ENCODE measurements at regions not wholly inside any gene's neighbourhood (a gene's known extent, or its start where the extent isn't known, plus 50 kb on each side); places are given as distances from the start of the nearest gene placed in this dataset.
"Not testable (repeated sequence)": the region's sequence is repeated elsewhere in the genome, so short reads cannot be mapped to it uniquely, and the experiment has no call there.

GRCh38 chr18:75714766-75715165 lies 287.3 kb upstream of the SMIM21 start:
- no peak for TF ChIP-seq CTCF (IDR thresholded peaks at IDR 0.05)
- ChIA-PET POLR2A (no interaction called here), CTCF (no interaction called here)
- intact Hi-C loops (cut with DNase I, micrococcal nuclease) = no loop called here
- no peak overlapping the region for H3K27ac ChIP-seq (ENCODE audit: low read depth in 1 of 2, low read length in 2 of 2)
- H3K36me3 ChIP-seq (ENCODE audit: insufficient read depth, low read length) = no peaks in the 10 kb centered on the region
- no peaks in the 10 kb centered on the region for H3K9me3 Mint-ChIP-seq
- H3K4me1 ChIP-seq (ENCODE audit: insufficient read depth, low read length) = no peaks in the 10 kb centered on the region
- ATAC-seq (ENCODE audit: poor library complexity) (no peak), DNase-seq (no peak)
- H3K36me3 Mint-ChIP-seq (ENCODE audit: low read depth) = no peaks in the 10 kb centered on the region
- no peaks in the 10 kb centered on the region for H3K4me1 Mint-ChIP-seq (ENCODE audit: low read depth)
- no peaks in the 10 kb centered on the region for H3K27me3 ChIP-seq (ENCODE audit: control insufficient read depth in 1 of 2, insufficient read depth in 2 of 2, low read length in 2 of 2)
- no peak overlapping the region for H3K27ac Mint-ChIP-seq
- H3K27me3 Mint-ChIP-seq = peaks cover 6% of the 10 kb centered on the region
- no peak overlapping the region for H3K4me3 Mint-ChIP-seq
- no peak overlapping the region for H3K4me3 ChIP-seq (ENCODE audit: low read length)
- H3K9me3 ChIP-seq (ENCODE audit: control insufficient read depth in 1 of 2, insufficient read depth in 1 of 2, low read length in 2 of 2) = peaks cover 0 to 8% of the 10 kb centered on the region in 2 experiments

GRCh38 chr18:75712124-75712867 lies 284.8 kb upstream of the SMIM21 start:
- H3K36me3 ChIP-seq (ENCODE audit: insufficient read depth, low read length); intact Hi-C loops (cut with DNase I, micrococcal nuclease); H3K9me3 ChIP-seq (ENCODE audit: control insufficient read depth in 1 of 2, insufficient read depth in 1 of 2, low read length in 2 of 2); CTCF ChIA-PET; H3K4me3 Mint-ChIP-seq; H3K4me1 ChIP-seq (ENCODE audit: insufficient read depth, low read length); H3K4me3 ChIP-seq (ENCODE audit: low read length); ATAC-seq (ENCODE audit: poor library complexity); POLR2A ChIA-PET; H3K4me1 Mint-ChIP-seq (ENCODE audit: low read depth); H3K27me3 Mint-ChIP-seq; H3K9me3 Mint-ChIP-seq; H3K27ac ChIP-seq (ENCODE audit: low read depth in 1 of 2, low read length in 2 of 2); DNase-seq; H3K27ac Mint-ChIP-seq; H3K36me3 Mint-ChIP-seq (ENCODE audit: low read depth); H3K27me3 ChIP-seq (ENCODE audit: control insufficient read depth in 1 of 2, insufficient read depth in 2 of 2, low read length in 2 of 2): not testable (repeated sequence)

DNA sequence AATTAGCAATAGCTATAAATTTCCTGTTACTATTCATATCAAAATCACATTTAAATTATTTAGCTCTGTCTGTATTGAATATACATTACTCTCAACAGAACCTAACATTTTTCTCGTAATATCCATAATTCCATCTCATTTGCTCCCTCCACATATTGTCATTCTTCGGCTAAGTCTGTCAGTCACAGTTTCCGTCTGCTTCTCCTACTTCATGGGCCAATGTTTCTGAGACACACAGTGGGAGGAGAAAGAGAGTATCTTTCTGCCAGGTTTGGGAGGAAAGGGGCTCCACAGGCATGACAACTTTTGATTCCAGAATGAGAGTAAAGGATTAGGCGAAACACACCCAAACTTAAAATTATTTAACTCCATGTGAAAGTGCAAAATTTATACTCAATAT lies 273.1 kb upstream of the SMIM21 start:
- Mint-ChIP-seq H3K27ac (no peak overlapping the region), H3K36me3 (ENCODE audit: low read depth) (no peaks in the 10 kb centered on the region), H3K4me3 (no peak overlapping the region), H3K9me3 (peaks cover 2% of the 10 kb centered on the region), H3K27me3 (no peaks in the 10 kb centered on the region), H3K4me1 (ENCODE audit: low read depth) (no peaks in the 10 kb centered on the region)
- Histone ChIP-seq H3K27ac (ENCODE audit: low read depth in 1 of 2, low read length in 2 of 2) (no peak overlapping the region), H3K4me1 (ENCODE audit: insufficient read depth, low read length) (no peaks in the 10 kb centered on the region), H3K36me3 (ENCODE audit: insufficient read depth, low read length) (no peaks in the 10 kb centered on the region), H3K27me3 (ENCODE audit: control insufficient read depth in 1 of 2, insufficient read depth in 2 of 2, low read length in 2 of 2) (no peaks in the 10 kb centered on the region), H3K9me3 (ENCODE audit: control insufficient read depth in 1 of 2, insufficient read depth in 1 of 2, low read length in 2 of 2) (peaks cover 0 to 6% of the 10 kb centered on the region in 2 experiments), H3K4me3 (ENCODE audit: low read length) (no peak overlapping the region)
- intact Hi-C loops (cut with DNase I, micrococcal nuclease) = no loop called here
- ATAC-seq (ENCODE audit: poor library complexity) = no peak
- POLR2A ChIA-PET = no interaction called here
- no peak for TF ChIP-seq CTCF (IDR thresholded peaks at IDR 0.05)
- DNase-seq = no peak
- CTCF ChIA-PET = no interaction called here

- ATAC-seq (ENCODE audit: poor library complexity) = no peak
- TF ChIP-seq CTCF (IDR thresholded peaks at IDR 0.05) = no peak
- Histone ChIP-seq H3K4me3 (ENCODE audit: low read length) (no peak overlapping the region), H3K36me3 (ENCODE audit: insufficient read depth, low read length) (no peaks in the 10 kb centered on the region), H3K9me3 (ENCODE audit: control insufficient read depth in 1 of 2, insufficient read depth in 1 of 2, low read length in 2 of 2) (peaks cover 0 to 12% of the 10 kb centered on the region in 2 experiments), H3K27ac (ENCODE audit: low read depth in 1 of 2, low read length in 2 of 2) (no peak overlapping the region), H3K4me1 (ENCODE audit: insufficient read depth, low read length) (no peaks in the 10 kb centered on the region), H3K27me3 (ENCODE audit: control insufficient read depth in 1 of 2, insufficient read depth in 2 of 2, low read length in 2 of 2) (no peaks in the 10 kb centered on the region)
- Mint-ChIP-seq H3K4me1 (ENCODE audit: low read depth) (no peaks in the 10 kb centered on the region), H3K27me3 (no peaks in the 10 kb centered on the region), H3K4me3 (no peak overlapping the region), H3K9me3 (peaks cover 2% of the 10 kb centered on the region), H3K36me3 (ENCODE audit: low read depth) (no peaks in the 10 kb centered on the region), H3K27ac (no peak overlapping the region)
- no peak for DNase-seq
- intact Hi-C loops (cut with DNase I, micrococcal nuclease) = no loop called here
- ChIA-PET POLR2A (no interaction called here), CTCF (no interaction called here)
Measured at GRCh38 chr18:75698861-75699260, 271.4 kb upstream of the SMIM21 start.
